ENCODE measurements at regions not wholly inside any gene's neighbourhood (a gene's known extent, or its start where the extent isn't known, plus 50 kb on each side); places are given as distances from the start of the nearest gene placed in this dataset.

DNA sequence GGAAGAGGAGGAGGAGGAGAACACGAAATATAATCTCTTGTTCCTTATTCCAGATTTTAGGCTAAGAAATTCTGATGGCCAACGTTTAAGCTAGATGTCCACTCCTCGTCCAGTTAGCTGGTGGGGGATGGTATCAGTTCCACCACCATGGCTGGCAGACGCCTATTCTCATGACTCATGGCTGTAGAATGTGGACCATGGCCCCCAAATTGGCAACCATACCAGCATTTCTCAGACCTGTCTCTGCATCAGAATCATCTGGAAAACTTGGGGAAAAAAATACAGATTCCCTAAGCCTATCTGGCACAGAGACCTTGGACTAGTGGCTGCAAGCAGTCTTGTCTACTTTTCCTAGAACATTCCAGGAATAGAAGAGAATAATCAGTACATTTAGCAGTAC is 267.7 kb upstream of the SIX2 start:
- no peak for DNase-seq (ENCODE audit: low read depth in 1 of 2, low spot score in 1 of 2)
- no peak overlapping the region for H3K27ac ChIP-seq (replicated peaks)
- H3K4me3 ChIP-seq (replicated peaks; ENCODE audit: insufficient read depth, low read length), result no peak overlapping the region
- peaks cover 3% of the 10 kb centered on the region for H3K27me3 ChIP-seq (ENCODE audit: insufficient read depth, poor library complexity, severe bottlenecking)
- no peak for TF ChIP-seq GABPA (IDR thresholded peaks at IDR 0.05; ENCODE audit: low read depth)
- no peak for TF ChIP-seq POLR2AphosphoS5 (IDR thresholded peaks at IDR 0.05; ENCODE audit: low read depth)
- TF ChIP-seq, protein P1, sequence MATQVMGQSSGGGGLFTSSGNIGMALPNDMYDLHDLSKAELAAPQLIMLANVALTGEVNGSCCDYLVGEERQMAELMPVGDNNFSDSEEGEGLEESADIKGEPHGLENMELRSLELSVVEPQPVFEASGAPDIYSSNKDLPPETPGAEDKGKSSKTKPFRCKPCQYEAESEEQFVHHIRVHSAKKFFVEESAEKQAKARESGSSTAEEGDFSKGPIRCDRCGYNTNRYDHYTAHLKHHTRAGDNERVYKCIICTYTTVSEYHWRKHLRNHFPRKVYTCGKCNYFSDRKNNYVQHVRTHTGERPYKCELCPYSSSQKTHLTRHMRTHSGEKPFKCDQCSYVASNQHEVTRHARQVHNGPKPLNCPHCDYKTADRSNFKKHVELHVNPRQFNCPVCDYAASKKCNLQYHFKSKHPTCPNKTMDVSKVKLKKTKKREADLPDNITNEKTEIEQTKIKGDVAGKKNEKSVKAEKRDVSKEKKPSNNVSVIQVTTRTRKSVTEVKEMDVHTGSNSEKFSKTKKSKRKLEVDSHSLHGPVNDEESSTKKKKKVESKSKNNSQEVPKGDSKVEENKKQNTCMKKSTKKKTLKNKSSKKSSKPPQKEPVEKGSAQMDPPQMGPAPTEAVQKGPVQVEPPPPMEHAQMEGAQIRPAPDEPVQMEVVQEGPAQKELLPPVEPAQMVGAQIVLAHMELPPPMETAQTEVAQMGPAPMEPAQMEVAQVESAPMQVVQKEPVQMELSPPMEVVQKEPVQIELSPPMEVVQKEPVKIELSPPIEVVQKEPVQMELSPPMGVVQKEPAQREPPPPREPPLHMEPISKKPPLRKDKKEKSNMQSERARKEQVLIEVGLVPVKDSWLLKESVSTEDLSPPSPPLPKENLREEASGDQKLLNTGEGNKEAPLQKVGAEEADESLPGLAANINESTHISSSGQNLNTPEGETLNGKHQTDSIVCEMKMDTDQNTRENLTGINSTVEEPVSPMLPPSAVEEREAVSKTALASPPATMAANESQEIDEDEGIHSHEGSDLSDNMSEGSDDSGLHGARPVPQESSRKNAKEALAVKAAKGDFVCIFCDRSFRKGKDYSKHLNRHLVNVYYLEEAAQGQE (IDR thresholded peaks at IDR 0.05; ENCODE audit: insufficient replicate concordance, low read depth), result no peak
- no peak for TF ChIP-seq SPI1 (IDR thresholded peaks at IDR 0.05; ENCODE audit: borderline replicate concordance, low read depth)
- TF ChIP-seq, protein P2, sequence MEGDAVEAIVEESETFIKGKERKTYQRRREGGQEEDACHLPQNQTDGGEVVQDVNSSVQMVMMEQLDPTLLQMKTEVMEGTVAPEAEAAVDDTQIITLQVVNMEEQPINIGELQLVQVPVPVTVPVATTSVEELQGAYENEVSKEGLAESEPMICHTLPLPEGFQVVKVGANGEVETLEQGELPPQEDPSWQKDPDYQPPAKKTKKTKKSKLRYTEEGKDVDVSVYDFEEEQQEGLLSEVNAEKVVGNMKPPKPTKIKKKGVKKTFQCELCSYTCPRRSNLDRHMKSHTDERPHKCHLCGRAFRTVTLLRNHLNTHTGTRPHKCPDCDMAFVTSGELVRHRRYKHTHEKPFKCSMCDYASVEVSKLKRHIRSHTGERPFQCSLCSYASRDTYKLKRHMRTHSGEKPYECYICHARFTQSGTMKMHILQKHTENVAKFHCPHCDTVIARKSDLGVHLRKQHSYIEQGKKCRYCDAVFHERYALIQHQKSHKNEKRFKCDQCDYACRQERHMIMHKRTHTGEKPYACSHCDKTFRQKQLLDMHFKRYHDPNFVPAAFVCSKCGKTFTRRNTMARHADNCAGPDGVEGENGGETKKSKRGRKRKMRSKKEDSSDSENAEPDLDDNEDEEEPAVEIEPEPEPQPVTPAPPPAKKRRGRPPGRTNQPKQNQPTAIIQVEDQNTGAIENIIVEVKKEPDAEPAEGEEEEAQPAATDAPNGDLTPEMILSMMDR (IDR thresholded peaks at IDR 0.05; ENCODE audit: insufficient read depth, low read length), result no peak

DNA sequence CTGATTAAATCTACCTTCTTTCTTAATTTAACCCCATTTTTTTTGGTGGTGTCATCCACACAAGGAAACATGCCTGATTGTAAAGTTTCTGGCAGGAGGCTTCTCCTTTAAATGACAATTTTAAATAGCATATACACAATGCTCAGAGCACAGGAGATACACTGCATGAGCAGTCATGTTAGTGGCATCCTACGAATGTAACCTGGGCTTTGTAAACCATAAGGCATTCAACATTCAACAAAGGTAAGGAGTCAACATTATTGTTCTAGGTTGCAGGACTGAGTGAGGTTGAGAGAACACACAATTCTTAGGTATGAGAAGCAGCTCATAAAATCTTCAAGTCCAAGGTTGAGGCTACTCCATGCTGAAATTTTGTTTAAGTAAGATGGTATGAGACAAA is 266.6 kb upstream of the SIX2 start:
- no peak overlapping the region for H3K27ac ChIP-seq (replicated peaks)
- DNase-seq (ENCODE audit: low read depth in 1 of 2, low spot score in 1 of 2), result no peak
- no peak overlapping the region for H3K4me3 ChIP-seq (replicated peaks; ENCODE audit: insufficient read depth, low read length)
- no peak for TF ChIP-seq GABPA (IDR thresholded peaks at IDR 0.05; ENCODE audit: low read depth)
- TF ChIP-seq POLR2AphosphoS5 (IDR thresholded peaks at IDR 0.05; ENCODE audit: low read depth), result no peak
- TF ChIP-seq, protein P2 (IDR thresholded peaks at IDR 0.05; ENCODE audit: insufficient read depth, low read length), result no peak
- TF ChIP-seq SPI1 (IDR thresholded peaks at IDR 0.05; ENCODE audit: borderline replicate concordance, low read depth), result no peak
- TF ChIP-seq, protein P1 (IDR thresholded peaks at IDR 0.05; ENCODE audit: insufficient replicate concordance, low read depth), result no peak
- H3K27me3 ChIP-seq (ENCODE audit: insufficient read depth, poor library complexity, severe bottlenecking), result peaks cover 3% of the 10 kb centered on the region

DNA sequence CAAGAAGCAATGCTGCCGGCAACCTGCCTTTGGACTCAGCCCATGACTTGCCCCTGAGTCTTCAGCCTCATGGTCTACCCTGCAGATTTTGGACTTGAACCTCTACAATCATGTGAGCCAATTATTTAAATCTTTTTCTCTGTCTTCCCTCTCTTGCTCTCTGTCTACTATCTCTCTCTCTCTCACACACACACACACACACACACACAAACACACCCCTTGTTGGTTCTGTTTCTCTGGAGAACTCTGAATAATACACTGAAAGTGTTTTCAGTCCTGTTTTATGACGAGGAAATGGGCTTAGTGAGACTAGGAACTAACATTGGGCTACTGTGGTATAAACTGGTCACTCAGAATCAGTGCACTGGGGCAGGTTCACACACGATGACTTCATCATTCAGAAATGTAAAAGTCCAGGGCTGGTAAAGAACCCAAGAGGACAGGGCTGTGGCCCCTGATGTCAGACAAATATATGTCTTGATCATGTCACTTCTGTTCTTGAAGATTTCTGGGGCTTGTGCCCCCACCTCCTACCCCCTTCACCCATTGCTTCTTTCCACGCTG is 266.1 kb upstream of the SIX2 start:
- Histone ChIP-seq H3K27me3 (ENCODE audit: insufficient read depth, poor library complexity, severe bottlenecking) (peaks cover 3% of the 10 kb centered on the region), H3K4me3 (replicated peaks; ENCODE audit: insufficient read depth, low read length) (no peak overlapping the region), H3K27ac (replicated peaks) (no peak overlapping the region)
- DNase-seq (ENCODE audit: low read depth in 1 of 2, low spot score in 1 of 2), result no peak
- no peak for TF ChIP-seq POLR2AphosphoS5 (IDR thresholded peaks at IDR 0.05; ENCODE audit: low read depth)

DNA sequence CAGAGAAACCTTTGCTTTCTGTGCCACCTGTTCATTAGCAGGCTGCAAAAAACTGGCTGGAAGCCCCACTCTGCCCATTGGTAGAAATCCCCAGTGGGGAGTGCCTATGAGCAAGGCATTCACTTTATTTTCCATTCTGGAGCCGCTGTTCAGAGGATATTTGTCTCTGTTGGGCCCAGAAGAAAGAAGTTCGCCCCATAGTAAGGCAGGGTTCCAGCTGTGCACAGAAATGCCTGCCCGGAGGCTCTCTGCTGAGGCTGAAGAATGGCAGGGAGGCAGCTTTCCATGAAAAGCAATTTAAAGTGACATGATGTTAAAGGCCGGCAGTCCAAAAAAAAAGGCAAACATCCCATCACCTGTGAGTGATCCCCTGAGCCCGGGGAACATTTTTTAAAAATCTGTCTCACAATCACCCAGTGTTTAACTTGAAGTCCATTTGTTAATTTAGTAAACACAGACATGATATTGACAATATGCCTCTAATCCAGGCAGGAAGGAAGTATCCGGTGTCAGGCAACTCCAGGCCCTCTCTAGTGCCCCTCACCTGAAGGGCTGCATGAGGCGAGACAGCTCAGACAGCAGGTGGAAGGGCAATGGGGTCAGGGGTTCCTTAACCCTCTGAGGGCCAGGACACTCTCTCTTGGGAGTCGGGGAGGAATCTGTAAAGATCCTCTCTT is 265.1 kb upstream of the SIX2 start:
- no peak overlapping the region for H3K4me3 ChIP-seq (replicated peaks; ENCODE audit: insufficient read depth, low read length)
- peaks cover 3% of the 10 kb centered on the region for H3K27me3 ChIP-seq (ENCODE audit: insufficient read depth, poor library complexity, severe bottlenecking)
- TF ChIP-seq, protein P2 (IDR thresholded peaks at IDR 0.05; ENCODE audit: insufficient read depth, low read length), result no peak
- TF ChIP-seq, protein P1 (IDR thresholded peaks at IDR 0.05; ENCODE audit: insufficient replicate concordance, low read depth), result no peak
- TF ChIP-seq POLR2AphosphoS5 (IDR thresholded peaks at IDR 0.05; ENCODE audit: low read depth) (no peak), GABPA (IDR thresholded peaks at IDR 0.05; ENCODE audit: low read depth) (no peak), SPI1 (IDR thresholded peaks at IDR 0.05; ENCODE audit: borderline replicate concordance, low read depth) (no peak)
- H3K27ac ChIP-seq (replicated peaks), result no peak overlapping the region
- DNase-seq (ENCODE audit: low read depth in 1 of 2, low spot score in 1 of 2), result no peak
